ENCODE measurements at regions not wholly inside any gene's neighbourhood (a gene's known extent, or its start where the extent isn't known, plus 50 kb on each side); places are given as distances from the start of the nearest gene placed in this dataset.

DNA sequence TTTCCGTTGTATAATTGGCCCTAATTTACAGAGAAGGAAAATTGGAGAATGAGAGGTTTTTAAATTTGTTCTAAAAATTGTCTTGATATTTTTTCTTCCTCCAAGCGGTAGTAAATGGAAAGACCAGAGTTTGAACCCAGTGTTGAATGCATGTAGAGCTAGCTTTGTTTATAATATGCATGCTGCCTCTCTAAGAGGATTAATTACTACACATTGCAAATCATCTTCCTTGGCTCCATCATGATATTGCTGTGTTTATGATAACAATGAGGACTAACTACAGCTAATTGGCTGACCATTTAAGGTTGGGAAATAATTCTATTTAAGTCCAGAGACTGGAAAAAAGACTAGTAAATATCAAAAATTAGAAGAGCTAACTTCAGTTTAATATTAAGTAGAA lies 338.5 kb downstream of the PLK2 start:
- no peak for ATAC-seq
- in situ Hi-C loops (cut with HindIII; ENCODE audit: low pct_unique_long_range_greater_than_20kb, low sequenced_read_pairs) (no loop called here), intact Hi-C loops (cut with micrococcal nuclease; ENCODE audit: unreplicated experiment) (no loop called here)
- Histone ChIP-seq H3K36me3 (ENCODE audit: control insufficient read depth, insufficient read depth, low read length) (no peaks in the 10 kb centered on the region), H3K4me1 (ENCODE audit: control insufficient read depth, insufficient read depth, low read length) (no peaks in the 10 kb centered on the region; the same call in 1 of the 2 replicates), H3K27ac (ENCODE audit: low read length) (no peak overlapping the region), H3K4me3 (ENCODE audit: low read depth in 2 of 2, low read length in 2 of 2) (no peak overlapping the region), H3K9me3 (ENCODE audit: control insufficient read depth, insufficient read depth, low read depth, low read length) (no peaks in the 10 kb centered on the region), H3K27me3 (ENCODE audit: control insufficient read depth, insufficient read depth, low read length) (no peaks in the 10 kb centered on the region)
- CTCF ChIA-PET = no interaction called here
- TF ChIP-seq TCF7L2 (IDR thresholded peaks at IDR 0.05; ENCODE audit: low read depth, low read length) (no peak), SIN3A (IDR thresholded peaks at IDR 0.05; ENCODE audit: borderline replicate concordance, insufficient read depth, low read depth, low read length) (no peak)
- TF ChIP-seq, protein P1, sequence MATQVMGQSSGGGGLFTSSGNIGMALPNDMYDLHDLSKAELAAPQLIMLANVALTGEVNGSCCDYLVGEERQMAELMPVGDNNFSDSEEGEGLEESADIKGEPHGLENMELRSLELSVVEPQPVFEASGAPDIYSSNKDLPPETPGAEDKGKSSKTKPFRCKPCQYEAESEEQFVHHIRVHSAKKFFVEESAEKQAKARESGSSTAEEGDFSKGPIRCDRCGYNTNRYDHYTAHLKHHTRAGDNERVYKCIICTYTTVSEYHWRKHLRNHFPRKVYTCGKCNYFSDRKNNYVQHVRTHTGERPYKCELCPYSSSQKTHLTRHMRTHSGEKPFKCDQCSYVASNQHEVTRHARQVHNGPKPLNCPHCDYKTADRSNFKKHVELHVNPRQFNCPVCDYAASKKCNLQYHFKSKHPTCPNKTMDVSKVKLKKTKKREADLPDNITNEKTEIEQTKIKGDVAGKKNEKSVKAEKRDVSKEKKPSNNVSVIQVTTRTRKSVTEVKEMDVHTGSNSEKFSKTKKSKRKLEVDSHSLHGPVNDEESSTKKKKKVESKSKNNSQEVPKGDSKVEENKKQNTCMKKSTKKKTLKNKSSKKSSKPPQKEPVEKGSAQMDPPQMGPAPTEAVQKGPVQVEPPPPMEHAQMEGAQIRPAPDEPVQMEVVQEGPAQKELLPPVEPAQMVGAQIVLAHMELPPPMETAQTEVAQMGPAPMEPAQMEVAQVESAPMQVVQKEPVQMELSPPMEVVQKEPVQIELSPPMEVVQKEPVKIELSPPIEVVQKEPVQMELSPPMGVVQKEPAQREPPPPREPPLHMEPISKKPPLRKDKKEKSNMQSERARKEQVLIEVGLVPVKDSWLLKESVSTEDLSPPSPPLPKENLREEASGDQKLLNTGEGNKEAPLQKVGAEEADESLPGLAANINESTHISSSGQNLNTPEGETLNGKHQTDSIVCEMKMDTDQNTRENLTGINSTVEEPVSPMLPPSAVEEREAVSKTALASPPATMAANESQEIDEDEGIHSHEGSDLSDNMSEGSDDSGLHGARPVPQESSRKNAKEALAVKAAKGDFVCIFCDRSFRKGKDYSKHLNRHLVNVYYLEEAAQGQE (IDR thresholded peaks at IDR 0.05; ENCODE audit: insufficient read depth in 1 of 2, low read depth in 2 of 2, low read length in 1 of 2) = no peak
- TF ChIP-seq, protein P2, sequence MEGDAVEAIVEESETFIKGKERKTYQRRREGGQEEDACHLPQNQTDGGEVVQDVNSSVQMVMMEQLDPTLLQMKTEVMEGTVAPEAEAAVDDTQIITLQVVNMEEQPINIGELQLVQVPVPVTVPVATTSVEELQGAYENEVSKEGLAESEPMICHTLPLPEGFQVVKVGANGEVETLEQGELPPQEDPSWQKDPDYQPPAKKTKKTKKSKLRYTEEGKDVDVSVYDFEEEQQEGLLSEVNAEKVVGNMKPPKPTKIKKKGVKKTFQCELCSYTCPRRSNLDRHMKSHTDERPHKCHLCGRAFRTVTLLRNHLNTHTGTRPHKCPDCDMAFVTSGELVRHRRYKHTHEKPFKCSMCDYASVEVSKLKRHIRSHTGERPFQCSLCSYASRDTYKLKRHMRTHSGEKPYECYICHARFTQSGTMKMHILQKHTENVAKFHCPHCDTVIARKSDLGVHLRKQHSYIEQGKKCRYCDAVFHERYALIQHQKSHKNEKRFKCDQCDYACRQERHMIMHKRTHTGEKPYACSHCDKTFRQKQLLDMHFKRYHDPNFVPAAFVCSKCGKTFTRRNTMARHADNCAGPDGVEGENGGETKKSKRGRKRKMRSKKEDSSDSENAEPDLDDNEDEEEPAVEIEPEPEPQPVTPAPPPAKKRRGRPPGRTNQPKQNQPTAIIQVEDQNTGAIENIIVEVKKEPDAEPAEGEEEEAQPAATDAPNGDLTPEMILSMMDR (IDR thresholded peaks at IDR 0.05) = no peak
- DNase-seq (ENCODE audit: low read depth, low spot score) = no peak
- POLR2A ChIA-PET = no interaction called here
- BruUV-seq (replicated peaks) = no TSS peak

DNA sequence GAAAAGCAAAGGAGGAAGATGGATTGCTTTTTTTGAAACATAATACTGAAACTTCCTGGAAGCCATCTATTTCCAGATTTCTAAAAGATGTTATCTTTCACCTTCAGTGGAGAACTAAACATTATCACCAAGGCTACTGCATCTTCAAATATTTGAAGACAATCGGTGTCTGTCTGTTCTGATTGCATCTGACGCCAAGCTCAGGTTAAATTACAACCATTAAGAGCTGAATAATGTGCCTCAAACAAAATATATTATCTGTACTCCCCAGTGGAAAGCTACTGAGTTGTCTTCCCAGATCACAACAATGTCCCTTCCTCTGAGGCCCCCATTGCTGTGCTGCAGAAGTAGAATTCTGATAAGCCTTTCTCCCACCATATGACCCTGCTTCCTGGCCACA lies 342.3 kb downstream of the PLK2 start:
- CTCF ChIA-PET = interaction anchor here (0.6 kb wide), 1 partner anchor 353 kb away, joined by 6 read pairs; no protein-coding TSS in a partner anchor
- Histone ChIP-seq H3K4me1 (ENCODE audit: control insufficient read depth, insufficient read depth, low read length) (no peaks in the 10 kb centered on the region; the same call in 1 of the 2 replicates), H3K36me3 (ENCODE audit: control insufficient read depth, insufficient read depth, low read length) (no peaks in the 10 kb centered on the region), H3K27ac (ENCODE audit: low read length) (peak overlapping the region; percentile 64; the same call in 1 of the 2 replicates), H3K27me3 (ENCODE audit: control insufficient read depth, insufficient read depth, low read length) (no peaks in the 10 kb centered on the region), H3K4me3 (ENCODE audit: low read depth in 2 of 2, low read length in 2 of 2) (no peak overlapping the region), H3K9me3 (ENCODE audit: control insufficient read depth, insufficient read depth, low read depth, low read length) (no peaks in the 10 kb centered on the region)
- TF ChIP-seq POLR2AphosphoS5 (IDR thresholded peaks at IDR 0.05; ENCODE audit: low read depth, low read length) (no peak), TCF7L2 (IDR thresholded peaks at IDR 0.05; ENCODE audit: low read depth, low read length) (no peak), SIN3A (IDR thresholded peaks at IDR 0.05; ENCODE audit: borderline replicate concordance, insufficient read depth, low read depth, low read length) (no peak)
- TF ChIP-seq, protein P1 (IDR thresholded peaks at IDR 0.05; ENCODE audit: insufficient read depth in 1 of 2, low read depth in 2 of 2, low read length in 1 of 2) = no peak
- TF ChIP-seq, protein P2 (IDR thresholded peaks at IDR 0.05) = no peak
- no peak for DNase-seq (ENCODE audit: low read depth, low spot score)
- intact Hi-C loops (cut with micrococcal nuclease; ENCODE audit: unreplicated experiment) (no loop called here), in situ Hi-C loops (cut with HindIII; ENCODE audit: low pct_unique_long_range_greater_than_20kb, low sequenced_read_pairs) (no loop called here)
- no peak for ATAC-seq
- POLR2A ChIA-PET = no interaction called here
- no TSS peak for BruUV-seq (replicated peaks)

All from Panc1 (cell line).